Activated CD4-positive, alpha-beta T cell treated with anti-CD3 and anti-CD28 coated beads, Interleukin-2, Interleukin-6, amounts not matched to agents 100 ng/mL and 50 ng/mL, durations not matched to agents 16 hours and 8 hours (primary cell): ENCODE measurements at regions not wholly inside any gene's neighbourhood (a gene's known extent, or its start where the extent isn't known, plus 50 kb on each side); places are given as distances from the start of the nearest gene placed in this dataset.
"Not testable (repeated sequence)": the region's sequence is repeated elsewhere in the genome, so short reads cannot be mapped to it uniquely, and the experiment has no call there.

Experiments used
- DNase-seq: peaks from one replicate; pipeline ENCODE4 v3.0.0-alpha.2; 2020

DNA sequence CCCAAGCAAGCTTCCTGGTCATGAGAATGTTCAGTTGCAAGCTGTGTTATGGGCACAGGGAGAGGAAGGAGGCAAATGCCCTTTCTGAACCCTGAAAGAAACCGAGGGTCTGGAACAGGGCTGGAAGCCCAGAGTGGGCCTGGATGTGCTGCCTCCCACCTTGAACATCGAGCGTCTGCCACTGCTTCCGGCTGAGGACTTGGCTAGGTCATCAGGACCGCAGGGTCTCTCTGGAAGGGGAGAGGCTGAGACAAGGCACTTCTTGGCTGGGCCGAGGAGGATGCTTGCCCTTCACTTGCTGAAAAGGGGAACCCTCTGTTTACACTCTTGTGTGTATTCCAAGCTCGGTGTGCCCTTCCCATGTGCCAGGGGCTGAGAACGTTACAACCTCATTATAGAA lies 168.0 kb upstream of the C1orf174 start:
- no peak for DNase-seq

DNA sequence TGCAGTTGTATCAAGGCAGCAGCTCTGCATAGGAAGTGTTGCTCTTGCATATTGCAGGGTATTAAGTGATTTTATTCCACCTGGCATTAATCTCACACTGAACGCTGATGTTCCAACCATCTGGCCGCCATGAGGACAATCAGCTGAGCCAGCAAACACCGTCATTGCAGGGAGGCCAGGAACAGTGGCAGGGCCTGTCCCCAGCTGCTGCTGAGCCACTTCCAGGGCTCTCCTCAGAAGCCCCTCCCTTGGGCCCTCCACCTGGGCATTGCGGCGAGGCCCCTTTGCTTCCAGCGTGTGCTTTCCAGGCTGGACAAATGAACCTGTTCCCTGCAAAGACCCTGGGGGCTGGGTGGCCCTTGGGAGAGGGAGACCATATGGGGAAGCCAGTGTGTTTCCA lies 171.6 kb upstream of the C1orf174 start:
- no peak for DNase-seq

DNA sequence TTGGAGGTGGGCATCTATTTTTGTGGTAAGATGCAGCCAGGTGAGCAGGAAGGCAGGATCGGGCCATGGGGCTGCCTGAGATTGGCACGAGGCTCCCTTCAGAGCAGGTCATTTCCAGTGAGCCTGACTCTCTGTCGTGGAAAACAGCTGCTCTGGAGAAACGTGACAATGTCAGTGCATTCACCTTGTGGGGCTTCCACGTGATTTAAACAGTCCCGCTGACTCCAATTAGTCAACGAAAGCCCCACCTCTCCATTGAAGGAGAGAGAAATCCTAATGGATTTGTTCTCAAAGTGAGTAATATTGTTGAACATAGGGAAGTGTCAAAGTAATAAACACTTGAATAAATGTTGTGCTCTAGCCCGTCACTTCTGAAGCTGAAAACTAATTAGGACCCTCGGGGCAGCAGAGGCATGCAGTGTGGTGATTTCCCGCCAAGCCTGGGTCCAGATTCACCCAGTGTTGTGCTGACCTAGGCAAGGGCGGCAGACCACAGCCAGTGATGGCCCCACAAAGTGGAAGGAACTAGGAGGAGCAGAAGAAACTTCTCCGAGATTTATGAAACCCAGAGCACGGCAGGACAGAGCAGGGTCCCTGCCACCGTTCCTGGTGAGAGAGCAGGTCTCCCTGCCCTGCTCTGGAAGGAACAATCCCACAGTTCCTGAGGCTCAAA lies 172.5 kb upstream of the C1orf174 start:
- DNase-seq: no peak

DNA sequence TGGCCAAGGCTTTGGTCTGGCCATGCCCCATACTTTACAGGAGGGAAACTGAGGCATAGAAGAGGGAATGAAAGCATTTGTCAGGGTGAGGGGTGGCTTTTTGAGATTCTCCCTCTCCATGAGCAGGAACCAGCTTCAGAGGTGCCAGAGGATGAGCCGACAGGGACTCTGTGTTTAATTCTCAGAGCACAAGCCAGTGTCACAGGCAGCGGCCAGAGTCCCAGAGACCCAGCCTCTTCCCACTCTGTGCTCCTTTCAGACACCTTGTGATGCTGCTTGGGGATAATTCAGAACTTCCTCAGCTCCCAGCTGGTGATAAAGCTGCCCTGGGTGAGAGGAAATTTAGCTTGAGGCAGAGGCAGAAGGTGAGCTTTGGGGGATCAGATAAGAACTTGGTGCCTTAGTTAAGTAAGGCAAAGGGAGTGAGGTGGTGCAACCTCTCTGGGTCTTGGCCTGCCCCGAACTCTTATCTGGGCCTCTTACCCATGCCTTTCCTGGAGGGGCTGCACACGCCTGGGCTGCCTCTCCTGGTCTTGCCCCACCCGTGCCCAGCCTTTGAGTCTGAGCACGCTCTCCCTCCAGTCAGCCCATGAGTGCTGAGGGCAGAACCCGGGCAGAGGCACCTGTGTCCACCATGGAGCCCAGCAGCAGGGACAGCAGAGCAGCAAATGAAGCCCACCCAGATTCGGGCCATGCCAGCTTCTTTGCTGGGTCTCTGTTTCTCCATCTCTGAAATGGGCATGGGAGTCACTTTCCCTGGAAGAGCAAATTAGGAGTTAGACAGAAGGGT lies 175.6 kb upstream of the C1orf174 start:
- no peak for DNase-seq

DNA sequence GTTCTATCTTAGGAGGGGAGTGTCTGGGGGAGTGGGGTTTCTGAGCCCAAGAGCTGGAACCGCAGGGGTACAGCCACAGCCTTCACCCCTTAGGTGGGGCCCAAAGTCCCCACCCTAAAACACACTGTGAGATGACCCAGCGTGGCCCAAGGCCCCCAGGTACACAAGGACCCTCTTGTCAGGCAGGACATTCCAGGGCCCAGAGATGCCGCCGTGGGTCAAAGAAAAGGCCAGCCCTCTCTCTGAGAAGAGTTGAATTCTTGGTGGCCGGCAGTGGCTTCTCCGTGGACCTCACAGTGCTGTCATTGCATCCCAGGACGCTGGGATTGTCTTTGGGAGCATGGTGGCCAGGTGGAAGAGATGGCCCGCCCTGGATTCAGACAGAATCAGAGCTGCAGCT lies 176.3 kb upstream of the C1orf174 start:
- DNase-seq: no peak

DNA sequence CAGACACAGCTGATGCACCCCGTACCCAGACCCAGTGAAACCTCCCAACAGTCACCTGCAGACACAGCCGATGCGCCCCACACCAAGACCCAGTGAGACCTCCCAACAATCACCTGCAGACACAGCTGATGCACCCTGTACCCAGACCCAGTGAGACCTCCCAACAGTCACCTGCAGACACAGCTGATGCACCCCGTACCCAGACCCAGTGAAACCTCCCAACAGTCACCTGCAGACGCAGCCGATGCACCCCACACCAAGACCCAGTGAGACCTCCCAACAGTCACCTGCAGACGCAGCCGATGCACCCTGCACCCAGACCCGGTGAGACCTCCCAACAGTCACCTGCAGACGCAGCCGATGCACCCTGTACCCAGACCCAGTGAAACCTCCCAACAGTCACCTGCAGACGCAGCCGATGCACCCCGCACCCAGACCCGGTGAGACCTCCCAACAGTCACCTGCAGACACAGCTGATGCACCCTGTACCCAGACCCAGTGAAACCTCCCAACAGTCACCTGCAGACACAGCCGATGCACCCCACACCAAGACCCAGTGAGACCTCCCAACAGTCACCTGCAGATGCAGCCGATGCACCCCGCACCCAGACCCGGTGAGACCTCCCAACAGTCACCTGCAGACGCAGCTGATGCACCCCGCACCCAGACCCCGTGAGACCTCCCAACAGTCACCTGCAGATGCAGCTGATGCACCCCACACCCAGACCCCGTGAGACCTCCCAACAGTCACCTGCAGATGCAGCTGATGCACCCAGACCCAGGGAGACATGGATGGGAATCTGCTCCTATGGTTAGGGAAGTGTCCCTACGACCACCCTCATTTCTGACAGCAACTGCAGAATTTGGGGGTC lies 178.3 kb upstream of the C1orf174 start:
- not testable (repeated sequence) for DNase-seq

DNA sequence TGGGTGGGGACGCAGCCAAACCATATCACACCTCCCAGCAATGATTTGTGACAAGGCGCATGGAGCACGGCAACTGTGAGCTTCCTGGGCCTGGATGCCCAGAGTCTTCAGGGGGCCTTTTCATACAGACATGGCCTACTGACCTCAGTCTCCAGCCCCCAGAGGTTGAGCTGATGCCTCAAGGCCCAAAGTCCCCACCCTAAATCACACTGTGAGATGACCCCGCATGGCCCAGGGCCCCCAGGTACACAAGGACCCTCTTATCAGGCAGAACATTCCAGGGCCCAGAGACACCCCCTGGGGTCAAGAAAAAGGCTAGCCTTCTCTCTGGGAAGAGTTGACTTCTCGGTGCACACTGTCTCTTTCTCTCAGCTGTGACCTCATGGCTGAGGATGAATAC lies 179.7 kb upstream of the C1orf174 start:
- no peak for DNase-seq

DNA sequence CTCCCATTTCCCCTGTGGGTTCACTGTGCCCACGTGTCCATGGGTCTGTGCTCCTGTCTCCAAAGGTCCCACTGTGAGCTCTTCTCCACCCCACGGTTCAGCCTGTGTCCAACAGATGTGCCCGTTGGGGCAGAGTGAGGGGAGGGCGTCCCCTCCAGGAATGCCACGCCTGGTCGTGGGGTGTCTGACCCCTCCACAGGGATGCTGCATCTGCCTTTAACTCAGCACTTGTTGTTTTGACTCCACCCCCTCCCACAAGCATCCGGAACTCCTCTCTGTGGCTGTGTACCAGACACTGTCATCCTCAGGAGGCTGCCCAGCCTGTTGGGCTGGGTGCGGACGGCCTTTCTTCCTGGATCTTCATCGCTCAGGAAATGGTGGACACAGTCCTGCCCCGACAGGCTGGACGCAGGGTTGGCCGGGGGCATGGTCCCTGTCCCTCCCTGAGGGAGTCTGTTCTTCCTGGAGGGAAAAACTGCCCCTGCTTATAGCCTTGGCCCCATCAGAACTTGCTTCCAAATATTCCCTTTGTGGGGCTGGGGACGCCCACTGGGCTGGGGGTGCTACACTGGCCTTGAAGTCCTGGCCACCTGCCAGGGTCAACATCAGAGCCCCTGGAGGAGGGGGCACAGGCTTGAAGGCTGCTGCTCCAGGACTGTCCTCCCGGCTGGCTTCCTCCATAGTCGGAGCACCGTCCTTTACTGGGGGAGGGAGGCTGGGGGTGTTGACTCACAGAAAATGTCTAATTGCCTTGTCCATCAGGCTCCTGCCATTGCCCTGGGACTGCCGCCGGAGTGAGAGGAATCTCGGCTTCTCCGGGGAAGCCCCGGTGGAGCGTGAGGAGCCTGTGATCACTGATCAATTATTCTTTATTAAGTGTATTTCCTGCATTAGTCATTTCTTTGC lies 182.0 kb upstream of the C1orf174 start:
- DNase-seq: no peak

DNA sequence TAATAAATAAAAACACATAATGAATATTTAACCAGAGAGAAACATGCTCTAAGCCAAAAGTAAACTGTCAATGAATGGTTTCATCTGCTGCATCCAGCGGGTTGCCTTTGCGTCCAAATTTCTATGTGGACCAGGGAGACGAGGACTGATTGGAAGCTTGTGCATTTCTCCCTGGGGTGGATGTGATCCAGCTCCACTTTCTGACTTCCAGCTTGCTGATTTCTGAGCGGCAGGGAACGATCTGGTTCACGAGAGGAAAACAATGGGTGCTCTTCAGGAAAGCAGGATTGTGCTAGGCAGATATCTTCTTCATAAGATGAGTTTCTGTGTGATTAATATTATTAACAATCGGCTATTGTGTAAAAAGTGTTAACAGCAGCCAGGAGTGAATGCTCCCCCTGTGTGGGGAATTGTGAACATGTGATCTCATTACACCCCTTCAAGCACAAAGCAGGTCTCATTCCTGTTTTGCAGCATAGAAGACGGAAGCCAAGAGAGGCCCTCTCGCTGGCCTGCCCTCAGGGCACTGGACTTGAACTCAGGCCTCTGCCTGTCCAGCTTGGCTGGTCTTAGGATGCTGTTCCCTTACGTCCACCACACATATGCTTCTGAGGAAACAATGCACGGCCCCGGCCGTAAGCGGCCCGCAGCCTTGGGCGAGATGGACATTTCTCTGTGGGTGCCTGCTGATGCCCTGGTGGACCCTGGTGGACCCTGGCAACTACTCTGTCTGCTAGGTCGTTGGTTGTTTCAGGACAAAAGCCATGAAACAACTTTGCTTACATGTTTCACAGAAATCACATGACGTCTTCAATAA lies 183.4 kb upstream of the C1orf174 start:
- no peak for DNase-seq

DNA sequence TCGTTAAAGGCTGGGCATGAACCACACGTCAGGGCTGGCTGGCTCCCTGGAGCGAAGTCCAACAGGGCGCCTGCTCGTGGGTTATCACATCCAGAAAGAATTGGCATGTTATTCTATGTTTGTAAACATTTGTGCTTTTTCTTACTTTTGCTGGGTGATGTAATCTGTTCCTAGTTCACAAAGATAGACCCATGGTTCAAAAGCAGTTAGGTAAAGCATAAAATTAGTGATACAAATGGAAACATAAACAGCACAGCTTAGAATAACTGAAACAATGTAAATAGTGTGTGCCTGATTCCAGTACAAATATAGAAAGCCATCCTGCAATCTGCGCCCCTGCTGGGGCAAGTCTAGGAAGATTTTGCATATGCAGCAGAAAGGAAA lies 184.0 kb upstream of the C1orf174 start:
- DNase-seq: no peak

DNA sequence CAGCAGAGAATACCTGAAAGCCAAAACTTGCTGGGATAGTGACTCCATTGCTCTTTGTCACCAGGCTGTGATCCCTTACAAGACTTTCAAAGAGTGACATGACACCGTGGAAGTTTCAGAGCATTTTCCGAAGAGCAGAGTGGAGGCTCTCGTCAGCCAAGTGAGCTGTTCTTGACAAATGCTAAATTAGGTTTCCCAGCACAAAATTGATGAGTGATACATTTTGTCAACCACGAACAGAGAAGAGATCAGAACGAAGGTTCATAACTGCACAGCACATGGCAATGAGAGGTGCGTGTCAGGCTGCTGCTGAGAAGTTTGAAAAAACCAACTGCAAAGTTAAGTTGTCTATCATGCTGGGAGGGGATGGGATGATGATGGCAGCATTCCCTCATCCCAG lies 184.4 kb upstream of the C1orf174 start:
- no peak for DNase-seq

DNA sequence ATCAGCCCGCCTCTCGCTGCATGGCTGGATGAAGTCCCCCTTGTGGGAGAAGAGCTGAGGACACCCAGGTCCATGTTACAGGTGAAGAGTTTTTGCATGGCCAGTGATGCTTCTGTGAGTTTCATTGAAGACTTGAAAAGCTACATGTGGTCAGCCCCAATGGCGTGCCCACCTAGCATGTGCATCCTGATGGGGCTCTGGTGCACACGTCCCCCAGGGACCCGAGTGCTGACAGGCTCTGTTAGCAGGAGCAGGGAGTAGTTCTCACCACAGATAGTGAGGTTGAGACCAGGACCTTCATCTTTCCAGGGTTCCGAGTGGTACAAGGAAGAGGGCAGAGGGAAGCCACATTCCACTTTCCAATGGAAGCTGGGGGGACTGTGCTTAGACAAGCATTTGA lies 184.8 kb upstream of the C1orf174 start:
- no peak for DNase-seq

DNA sequence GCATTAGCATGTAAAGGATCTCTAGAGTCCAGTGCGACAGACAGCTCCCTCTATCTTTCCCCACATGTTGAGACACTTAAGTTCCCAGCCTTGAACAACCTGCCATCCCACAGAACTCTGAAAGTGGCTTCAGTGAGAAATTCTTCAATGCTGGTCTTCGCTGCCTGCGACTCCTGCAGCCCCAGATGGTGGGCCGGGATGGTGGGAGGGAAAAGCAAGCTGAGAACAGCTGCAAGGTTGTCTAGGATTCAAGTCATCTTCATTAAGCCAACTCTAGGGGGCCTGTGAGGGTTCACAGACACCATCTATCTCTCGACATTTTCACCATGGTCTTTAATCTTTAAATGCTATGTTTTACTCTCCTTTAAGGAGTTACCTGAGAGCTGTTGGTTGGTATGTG lies 185.5 kb upstream of the C1orf174 start:
- DNase-seq: no peak

DNA sequence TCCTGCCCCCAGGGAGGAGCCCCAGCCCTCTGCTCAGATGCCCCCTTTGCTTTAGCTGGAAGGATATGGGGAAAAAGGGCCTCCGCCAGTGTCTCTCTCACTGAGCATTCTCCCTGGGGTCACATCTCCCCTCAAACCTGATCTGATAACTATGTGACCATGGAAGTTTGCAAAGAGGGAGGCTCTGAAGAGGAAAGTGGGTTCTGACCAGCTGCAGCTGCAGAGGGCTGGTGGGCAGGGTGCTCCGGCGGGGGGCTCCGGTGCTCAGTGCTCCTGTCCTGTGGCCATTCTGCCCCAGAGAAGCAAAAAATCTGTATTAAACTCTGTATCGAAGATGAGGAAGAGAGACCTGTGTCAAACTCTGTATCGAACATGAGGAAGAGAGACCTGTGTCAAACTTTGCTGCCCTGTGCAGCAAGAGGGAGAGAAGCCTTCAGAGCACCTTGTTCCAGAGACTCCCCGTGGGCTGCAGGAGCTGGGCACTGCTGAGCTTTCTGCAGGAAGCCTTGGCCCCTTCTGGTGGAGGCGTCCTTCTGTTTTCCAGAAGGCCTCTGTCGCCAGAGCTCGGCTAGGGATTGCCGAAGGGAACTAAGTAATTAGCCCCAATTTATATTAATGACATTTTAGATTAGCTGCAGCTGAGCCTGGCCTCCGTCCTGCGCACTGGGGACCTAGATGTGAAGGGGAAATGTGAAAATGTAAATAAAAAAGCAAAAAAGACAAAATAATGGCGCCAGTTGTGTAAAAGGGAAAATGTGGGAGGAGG lies 186.2 kb upstream of the C1orf174 start:
- DNase-seq: no peak

DNA sequence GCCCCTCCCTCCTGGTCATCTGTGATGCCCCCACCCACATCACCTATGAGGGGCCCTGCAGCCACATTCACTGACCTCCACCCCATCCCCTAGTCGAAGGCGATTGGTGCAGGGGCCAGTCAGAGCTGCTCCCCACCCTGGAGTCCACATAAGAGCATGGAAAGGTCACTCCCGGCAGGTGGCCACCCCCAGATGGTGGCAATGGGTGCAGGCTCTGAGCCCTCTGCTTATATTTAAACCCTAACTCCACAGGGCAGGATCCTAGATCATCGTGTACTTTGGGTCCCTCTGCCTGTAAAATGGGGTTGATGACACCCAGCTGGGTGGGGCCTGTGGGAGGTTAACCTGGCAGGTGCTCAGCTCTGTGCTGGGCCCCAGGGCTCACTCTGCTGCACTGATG lies 186.8 kb upstream of the C1orf174 start:
- no peak for DNase-seq

DNA sequence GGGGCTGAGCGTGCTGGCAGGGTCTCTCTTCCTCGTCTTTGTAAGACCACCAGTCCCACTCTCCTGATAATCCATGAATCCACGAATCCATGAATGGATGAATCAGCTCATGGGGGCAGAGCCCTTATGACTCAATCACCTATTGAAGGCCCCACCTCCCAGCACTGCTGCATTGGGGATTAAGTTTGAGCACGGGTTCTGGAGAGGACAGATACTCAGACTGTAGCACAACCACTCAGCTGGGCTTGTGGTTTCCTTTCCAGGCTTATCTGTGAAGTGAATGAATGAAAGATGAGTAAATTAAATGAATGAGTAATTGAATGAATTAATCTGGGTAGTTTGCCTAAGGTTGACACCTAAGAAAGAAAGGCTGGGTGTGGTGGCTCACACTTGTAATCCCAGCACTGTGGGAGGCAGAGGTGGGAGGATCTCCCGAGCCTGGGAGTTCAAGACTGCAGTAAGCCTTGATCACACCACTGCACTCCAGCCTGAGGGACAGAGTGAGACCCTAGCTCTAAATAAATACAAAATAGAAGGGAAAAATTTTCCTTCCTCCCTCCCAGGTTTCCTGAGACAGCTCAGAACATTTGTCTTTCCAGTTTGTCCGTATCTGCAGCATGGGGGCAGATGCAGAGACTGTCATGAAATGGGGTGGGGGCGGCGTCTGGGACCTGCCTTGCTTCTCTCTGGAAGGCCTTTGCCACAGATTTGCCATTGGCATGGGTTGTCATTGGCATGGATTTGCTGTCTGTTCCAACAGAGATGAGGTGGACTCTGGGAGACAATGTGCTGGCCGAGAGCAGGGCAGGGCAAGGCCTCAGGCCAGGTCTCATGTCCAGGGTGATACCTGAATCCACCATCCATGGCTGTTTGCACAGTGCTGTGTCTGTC lies 187.7 kb upstream of the C1orf174 start:
- DNase-seq: peak; percentile 19

DNA sequence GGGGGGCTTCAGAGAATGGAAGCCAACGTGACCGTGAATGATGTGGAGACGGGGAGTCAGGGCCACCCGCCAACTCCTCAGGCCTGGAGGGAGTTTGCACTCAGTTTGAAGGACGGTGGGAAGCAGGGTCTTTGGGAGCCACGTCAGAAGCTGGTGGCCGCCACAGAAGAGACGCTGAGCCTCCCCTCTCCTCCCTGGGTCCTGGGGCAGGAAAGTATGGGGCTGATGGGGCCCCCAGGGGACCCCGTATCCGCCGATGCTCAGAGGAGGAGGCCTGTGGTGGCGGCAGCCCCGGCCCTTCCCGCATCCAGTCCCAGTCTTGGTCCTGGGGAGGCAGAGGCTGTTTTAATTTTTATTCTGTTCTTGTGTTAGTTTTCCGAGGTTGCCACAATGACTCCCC lies 188.6 kb upstream of the C1orf174 start:
- DNase-seq: no peak

DNA sequence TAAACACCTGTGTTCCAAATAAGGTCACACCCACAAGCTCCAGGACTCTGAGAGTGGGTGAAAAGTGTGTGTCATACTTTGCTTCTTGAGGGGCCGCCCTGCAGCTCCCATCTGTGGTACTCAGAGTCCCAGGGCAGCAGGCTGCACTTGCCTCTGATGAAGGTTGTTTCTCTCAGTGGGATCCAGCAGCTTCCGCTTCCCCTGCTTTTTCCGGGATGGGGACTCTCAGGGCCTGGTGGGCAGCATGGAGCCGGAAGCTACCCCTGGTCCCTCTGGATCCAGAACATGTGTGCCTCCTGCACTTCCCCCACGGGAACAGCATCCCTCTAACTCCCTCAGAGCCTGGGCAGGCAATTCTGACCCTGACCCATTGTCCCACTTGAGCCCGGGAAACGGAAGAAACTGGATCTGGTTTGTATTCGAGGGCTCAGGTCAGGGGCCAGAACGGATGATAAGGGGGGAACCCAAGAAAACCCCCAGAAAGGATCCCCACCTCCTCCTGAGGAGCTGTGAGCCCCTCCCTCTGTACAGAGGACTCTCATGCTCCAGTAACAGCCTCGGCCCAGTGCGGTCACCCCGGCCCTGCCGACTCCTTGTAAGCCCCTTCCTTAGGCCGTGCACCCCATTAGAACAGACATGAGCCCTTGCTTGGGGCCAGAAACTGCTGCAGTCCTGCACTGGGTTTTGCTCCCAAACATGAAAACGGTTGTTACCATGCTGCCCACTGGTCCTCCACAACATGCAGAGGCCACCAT lies 189.5 kb upstream of the C1orf174 start:
- DNase-seq: no peak

DNA sequence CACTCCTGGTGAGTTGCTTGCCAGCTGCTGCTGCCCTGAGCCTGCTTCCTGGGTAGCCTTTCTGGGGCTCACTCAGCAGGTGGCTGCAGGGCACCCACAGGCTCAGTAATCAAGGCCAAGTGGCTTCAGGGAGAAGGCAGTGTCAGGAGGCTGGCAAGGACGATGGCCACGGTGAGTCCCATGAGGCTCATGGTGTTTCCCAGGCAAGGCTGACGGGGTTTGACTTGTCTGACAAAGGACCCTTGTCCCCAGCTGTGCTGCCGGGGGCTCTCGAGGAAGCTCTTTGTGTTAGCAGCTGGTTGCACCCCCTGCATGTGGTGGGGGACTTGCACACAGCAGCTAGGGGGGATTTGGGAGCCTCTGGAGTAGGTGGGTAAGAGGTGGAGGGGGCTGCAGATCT lies 190.5 kb upstream of the C1orf174 start:
- no peak for DNase-seq
